WTC11 (cell line): ENCODE measurements at regions not wholly inside any gene's neighbourhood (a gene's known extent, or its start where the extent isn't known, plus 50 kb on each side); places are given as distances from the start of the nearest gene placed in this dataset.

Experiments used
- ATAC-seq: fragments of 200-7000 bp; cut with Tn5 transposase; 2 replicates; pipeline ENCODE4 v1.10.0; 2021; ENCODE audit warnings: mild to moderate bottlenecking, moderate library complexity
- CTCF ChIA-PET: fragments of 300-600 bp; sonication (Branson Sonifier 250); formaldehyde crosslinking; loops from one replicate; lab custom pipeline; 2021; ENCODE audit warnings: antibody characterized with exemption; lab: Charles Lee
- POLR2A ChIA-PET: fragments of 350-600 bp; sonication (Branson Sonifier 250); formaldehyde crosslinking; loops from one replicate; lab custom pipeline; 2021; ENCODE audit warnings: antibody characterized with exemption; lab: Charles Lee
- DNase-seq: peaks from one replicate; pipeline ENCODE4 v3.0.0; 2021; ENCODE audit warnings: low spot score
- H3K27ac Mint-ChIP-seq: 2 replicates; pipeline ENCODE4 v1.8.0; 2021; ENCODE audit warnings: mixed read lengths
- H3K27me3 Mint-ChIP-seq: 2 replicates; pipeline ENCODE4 v1.8.0; 2021; ENCODE audit warnings: low read depth, mild to moderate bottlenecking, moderate library complexity, mixed read lengths
- H3K36me3 Mint-ChIP-seq: 2 replicates; pipeline ENCODE4 v1.8.0; 2021; ENCODE audit warnings: mixed read lengths
- H3K4me1 Mint-ChIP-seq: 2 replicates; pipeline ENCODE4 v1.8.0; 2022; ENCODE audit warnings: mixed read lengths
- H3K4me3 Mint-ChIP-seq: 2 replicates; pipeline ENCODE4 v1.8.0; 2021; ENCODE audit warnings: mild to moderate bottlenecking, moderate library complexity, mixed read lengths
- H3K9me3 Mint-ChIP-seq: 2 replicates; pipeline ENCODE4 v1.8.0; 2021; ENCODE audit warnings: mixed read lengths
- AR ChIP-seq: fragments of 250-450 bp; sonication (Bioruptor Pico); IDR thresholded peaks from 2 replicates; pipeline ENCODE4 v1.9.0; 2021; ENCODE audit warnings: mild to moderate bottlenecking
- CREB1 ChIP-seq: sonication (generic); formaldehyde crosslinking; IDR thresholded peaks from 2 replicates; pipeline ENCODE4 v1.8.0; 2023; ENCODE audit warnings: mild to moderate bottlenecking, missing genetic modification reagents
- GRHL2 ChIP-seq: fragments of 250-450 bp; sonication (Bioruptor Pico); IDR thresholded peaks from 2 replicates; pipeline ENCODE4 v1.8.0; 2022; ENCODE audit warnings: mild to moderate bottlenecking, moderate library complexity; ENCODE audit not compliant: insufficient replicate concordance, severe bottlenecking
- GTF2I ChIP-seq: fragments of 250-450 bp; sonication (Bioruptor Pico); conservative IDR thresholded peaks from 2 replicates; pipeline ENCODE4 v1.4.0; 2021; ENCODE audit warnings: mild to moderate bottlenecking
- KAT7 ChIP-seq: sonication (generic); formaldehyde crosslinking; IDR thresholded peaks from 2 replicates; pipeline ENCODE4 v1.8.1; 2023; ENCODE audit warnings: missing genetic modification reagents, mild to moderate bottlenecking, borderline replicate concordance
- RELA ChIP-seq: sonication (generic); formaldehyde crosslinking; IDR thresholded peaks from 2 replicates; pipeline ENCODE4 v1.8.1; 2022; ENCODE audit warnings: missing genetic modification reagents, mild to moderate bottlenecking, borderline replicate concordance
- SMAD3 ChIP-seq: sonication (generic); formaldehyde crosslinking; IDR thresholded peaks from 2 replicates; pipeline ENCODE4 v1.8.0; 2022; ENCODE audit warnings: missing genetic modification reagents, mild to moderate bottlenecking, borderline replicate concordance
- TEAD1 ChIP-seq: sonication (generic); formaldehyde crosslinking; IDR thresholded peaks from 2 replicates; pipeline ENCODE4 v1.8.0; 2022; ENCODE audit warnings: mild to moderate bottlenecking, missing genetic modification reagents
- TP53 ChIP-seq: sonication (generic); formaldehyde crosslinking; IDR thresholded peaks from 2 replicates; pipeline ENCODE4 v1.8.1; 2023; ENCODE audit warnings: mild to moderate bottlenecking, missing genetic modification reagents
- ZBTB21 ChIP-seq: sonication (generic); formaldehyde crosslinking; IDR thresholded peaks from 2 replicates; pipeline ENCODE4 v1.8.1; 2023; ENCODE audit warnings: mild to moderate bottlenecking, missing genetic modification reagents, borderline replicate concordance
- ZNF121 ChIP-seq: sonication (generic); formaldehyde crosslinking; IDR thresholded peaks from 2 replicates; pipeline ENCODE4 v1.8.0; 2023; ENCODE audit warnings: missing genetic modification reagents
- ZNF263 ChIP-seq: sonication (generic); formaldehyde crosslinking; IDR thresholded peaks from 2 replicates; pipeline ENCODE4 v1.8.1; 2022; ENCODE audit warnings: low read depth, mild to moderate bottlenecking, moderate library complexity, missing genetic modification reagents
- ZNF396 ChIP-seq: fragments of 250-450 bp; sonication (Bioruptor Pico); IDR thresholded peaks from 2 replicates; pipeline ENCODE4 v1.8.0; 2021; ENCODE audit warnings: mild to moderate bottlenecking, moderate library complexity, borderline replicate concordance
- ZNF671 ChIP-seq: fragments of 250-450 bp; sonication (Bioruptor Pico); IDR thresholded peaks from 2 replicates; pipeline ENCODE4 v1.8.0; 2021; ENCODE audit warnings: mild to moderate bottlenecking
- ZSCAN18 ChIP-seq: fragments of 250-450 bp; sonication (Bioruptor Pico); IDR thresholded peaks from 2 replicates; pipeline ENCODE4 v2.1.2; 2022; ENCODE audit warnings: mild to moderate bottlenecking, moderate library complexity
- TF ChIP-seq, protein P1 (sequence below): sonication (generic); formaldehyde crosslinking; IDR thresholded peaks from 2 replicates; pipeline ENCODE4 v1.8.1; 2023; ENCODE audit warnings: mild to moderate bottlenecking, moderate library complexity, missing genetic modification reagents
- TF ChIP-seq, protein P2 (sequence below): sonication (generic); formaldehyde crosslinking; IDR thresholded peaks from 2 replicates; pipeline ENCODE4 v1.8.0; 2022; ENCODE audit warnings: mild to moderate bottlenecking, missing genetic modification reagents
- TF ChIP-seq, protein P3 (sequence below): sonication (generic); formaldehyde crosslinking; IDR thresholded peaks from 2 replicates; pipeline ENCODE4 v1.8.0; 2023; ENCODE audit warnings: mild to moderate bottlenecking, missing genetic modification reagents
- TF ChIP-seq, protein P4 (sequence below): sonication (generic); formaldehyde crosslinking; IDR thresholded peaks from 2 replicates; pipeline ENCODE4 v1.8.0; 2022; ENCODE audit warnings: mild to moderate bottlenecking, missing genetic modification reagents
- TF ChIP-seq, protein P5 (sequence below): sonication (generic); formaldehyde crosslinking; IDR thresholded peaks from 2 replicates; pipeline ENCODE4 v1.8.0; 2022; ENCODE audit warnings: mild to moderate bottlenecking, missing genetic modification reagents

- Mint-ChIP-seq H3K27ac (no peak overlapping the region), H3K27me3 (peaks cover 22% of the 10 kb centered on the region), H3K4me3 (no peak overlapping the region), H3K9me3 (peaks cover 36% of the 10 kb centered on the region), H3K4me1 (no peaks in the 10 kb centered on the region), H3K36me3 (peaks cover 20% of the 10 kb centered on the region)
- TF ChIP-seq AR (CRISPR knock-in tag) = no peak
- no peak for TF ChIP-seq GRHL2 (CRISPR knock-in tag)
- no peak for TF ChIP-seq KAT7
- TF ChIP-seq ZBTB21 (CRISPR knock-in tag) = no peak
- TF ChIP-seq, protein P1, sequence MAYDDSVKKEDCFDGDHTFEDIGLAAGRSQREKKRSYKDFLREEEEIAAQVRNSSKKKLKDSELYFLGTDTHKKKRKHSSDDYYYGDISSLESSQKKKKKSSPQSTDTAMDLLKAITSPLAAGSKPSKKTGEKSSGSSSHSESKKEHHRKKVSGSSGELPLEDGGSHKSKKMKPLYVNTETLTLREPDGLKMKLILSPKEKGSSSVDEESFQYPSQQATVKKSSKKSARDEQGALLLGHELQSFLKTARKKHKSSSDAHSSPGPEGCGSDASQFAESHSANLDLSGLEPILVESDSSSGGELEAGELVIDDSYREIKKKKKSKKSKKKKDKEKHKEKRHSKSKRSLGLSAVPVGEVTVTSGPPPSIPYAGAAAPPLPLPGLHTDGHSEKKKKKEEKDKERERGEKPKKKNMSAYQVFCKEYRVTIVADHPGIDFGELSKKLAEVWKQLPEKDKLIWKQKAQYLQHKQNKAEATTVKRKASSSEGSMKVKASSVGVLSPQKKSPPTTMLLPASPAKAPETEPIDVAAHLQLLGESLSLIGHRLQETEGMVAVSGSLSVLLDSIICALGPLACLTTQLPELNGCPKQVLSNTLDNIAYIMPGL (CRISPR knock-in tag) = no peak
- TF ChIP-seq, protein P2, sequence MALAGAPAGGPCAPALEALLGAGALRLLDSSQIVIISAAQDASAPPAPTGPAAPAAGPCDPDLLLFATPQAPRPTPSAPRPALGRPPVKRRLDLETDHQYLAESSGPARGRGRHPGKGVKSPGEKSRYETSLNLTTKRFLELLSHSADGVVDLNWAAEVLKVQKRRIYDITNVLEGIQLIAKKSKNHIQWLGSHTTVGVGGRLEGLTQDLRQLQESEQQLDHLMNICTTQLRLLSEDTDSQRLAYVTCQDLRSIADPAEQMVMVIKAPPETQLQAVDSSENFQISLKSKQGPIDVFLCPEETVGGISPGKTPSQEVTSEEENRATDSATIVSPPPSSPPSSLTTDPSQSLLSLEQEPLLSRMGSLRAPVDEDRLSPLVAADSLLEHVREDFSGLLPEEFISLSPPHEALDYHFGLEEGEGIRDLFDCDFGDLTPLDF (CRISPR knock-in tag) = no peak
- TF ChIP-seq, protein P3, sequence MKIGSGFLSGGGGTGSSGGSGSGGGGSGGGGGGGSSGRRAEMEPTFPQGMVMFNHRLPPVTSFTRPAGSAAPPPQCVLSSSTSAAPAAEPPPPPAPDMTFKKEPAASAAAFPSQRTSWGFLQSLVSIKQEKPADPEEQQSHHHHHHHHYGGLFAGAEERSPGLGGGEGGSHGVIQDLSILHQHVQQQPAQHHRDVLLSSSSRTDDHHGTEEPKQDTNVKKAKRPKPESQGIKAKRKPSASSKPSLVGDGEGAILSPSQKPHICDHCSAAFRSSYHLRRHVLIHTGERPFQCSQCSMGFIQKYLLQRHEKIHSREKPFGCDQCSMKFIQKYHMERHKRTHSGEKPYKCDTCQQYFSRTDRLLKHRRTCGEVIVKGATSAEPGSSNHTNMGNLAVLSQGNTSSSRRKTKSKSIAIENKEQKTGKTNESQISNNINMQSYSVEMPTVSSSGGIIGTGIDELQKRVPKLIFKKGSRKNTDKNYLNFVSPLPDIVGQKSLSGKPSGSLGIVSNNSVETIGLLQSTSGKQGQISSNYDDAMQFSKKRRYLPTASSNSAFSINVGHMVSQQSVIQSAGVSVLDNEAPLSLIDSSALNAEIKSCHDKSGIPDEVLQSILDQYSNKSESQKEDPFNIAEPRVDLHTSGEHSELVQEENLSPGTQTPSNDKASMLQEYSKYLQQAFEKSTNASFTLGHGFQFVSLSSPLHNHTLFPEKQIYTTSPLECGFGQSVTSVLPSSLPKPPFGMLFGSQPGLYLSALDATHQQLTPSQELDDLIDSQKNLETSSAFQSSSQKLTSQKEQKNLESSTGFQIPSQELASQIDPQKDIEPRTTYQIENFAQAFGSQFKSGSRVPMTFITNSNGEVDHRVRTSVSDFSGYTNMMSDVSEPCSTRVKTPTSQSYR (CRISPR knock-in tag) = no peak
- TF ChIP-seq ZSCAN18 (CRISPR knock-in tag) = no peak
- no peak for TF ChIP-seq ZNF396 (CRISPR knock-in tag)
- no peak for TF ChIP-seq TP53 (CRISPR knock-in tag)
- TF ChIP-seq CREB1 = no peak
- TF ChIP-seq RELA (CRISPR knock-in tag) = no peak
- TF ChIP-seq ZNF263 = no peak
- TF ChIP-seq, protein P4, sequence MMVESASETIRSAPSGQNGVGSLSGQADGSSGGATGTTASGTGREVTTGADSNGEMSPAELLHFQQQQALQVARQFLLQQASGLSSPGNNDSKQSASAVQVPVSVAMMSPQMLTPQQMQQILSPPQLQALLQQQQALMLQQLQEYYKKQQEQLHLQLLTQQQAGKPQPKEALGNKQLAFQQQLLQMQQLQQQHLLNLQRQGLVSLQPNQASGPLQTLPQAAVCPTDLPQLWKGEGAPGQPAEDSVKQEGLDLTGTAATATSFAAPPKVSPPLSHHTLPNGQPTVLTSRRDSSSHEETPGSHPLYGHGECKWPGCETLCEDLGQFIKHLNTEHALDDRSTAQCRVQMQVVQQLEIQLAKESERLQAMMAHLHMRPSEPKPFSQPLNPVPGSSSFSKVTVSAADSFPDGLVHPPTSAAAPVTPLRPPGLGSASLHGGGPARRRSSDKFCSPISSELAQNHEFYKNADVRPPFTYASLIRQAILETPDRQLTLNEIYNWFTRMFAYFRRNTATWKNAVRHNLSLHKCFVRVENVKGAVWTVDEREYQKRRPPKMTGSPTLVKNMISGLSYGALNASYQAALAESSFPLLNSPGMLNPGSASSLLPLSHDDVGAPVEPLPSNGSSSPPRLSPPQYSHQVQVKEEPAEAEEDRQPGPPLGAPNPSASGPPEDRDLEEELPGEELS (CRISPR knock-in tag) = no peak
- no peak for TF ChIP-seq SMAD3 (CRISPR knock-in tag)
- TF ChIP-seq TEAD1 (CRISPR knock-in tag) = no peak
- TF ChIP-seq ZNF121 = no peak
- TF ChIP-seq ZNF671 = no peak
- TF ChIP-seq, protein P5, sequence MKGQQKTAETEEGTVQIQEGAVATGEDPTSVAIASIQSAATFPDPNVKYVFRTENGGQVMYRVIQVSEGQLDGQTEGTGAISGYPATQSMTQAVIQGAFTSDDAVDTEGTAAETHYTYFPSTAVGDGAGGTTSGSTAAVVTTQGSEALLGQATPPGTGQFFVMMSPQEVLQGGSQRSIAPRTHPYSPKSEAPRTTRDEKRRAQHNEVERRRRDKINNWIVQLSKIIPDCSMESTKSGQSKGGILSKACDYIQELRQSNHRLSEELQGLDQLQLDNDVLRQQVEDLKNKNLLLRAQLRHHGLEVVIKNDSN = no peak
- no peak for TF ChIP-seq GTF2I (CRISPR knock-in tag)
- no peak for ATAC-seq
- ChIA-PET POLR2A (no interaction called here), CTCF (no interaction called here)
- DNase-seq = no peak
Measured at GRCh38 chr11:71329786-71330185, 77.4 kb upstream of the SHANK2 start.
